ENCODE measurements at regions not wholly inside any gene's neighbourhood (a gene's known extent, or its start where the extent isn't known, plus 50 kb on each side); places are given as distances from the start of the nearest gene placed in this dataset.

DNA sequence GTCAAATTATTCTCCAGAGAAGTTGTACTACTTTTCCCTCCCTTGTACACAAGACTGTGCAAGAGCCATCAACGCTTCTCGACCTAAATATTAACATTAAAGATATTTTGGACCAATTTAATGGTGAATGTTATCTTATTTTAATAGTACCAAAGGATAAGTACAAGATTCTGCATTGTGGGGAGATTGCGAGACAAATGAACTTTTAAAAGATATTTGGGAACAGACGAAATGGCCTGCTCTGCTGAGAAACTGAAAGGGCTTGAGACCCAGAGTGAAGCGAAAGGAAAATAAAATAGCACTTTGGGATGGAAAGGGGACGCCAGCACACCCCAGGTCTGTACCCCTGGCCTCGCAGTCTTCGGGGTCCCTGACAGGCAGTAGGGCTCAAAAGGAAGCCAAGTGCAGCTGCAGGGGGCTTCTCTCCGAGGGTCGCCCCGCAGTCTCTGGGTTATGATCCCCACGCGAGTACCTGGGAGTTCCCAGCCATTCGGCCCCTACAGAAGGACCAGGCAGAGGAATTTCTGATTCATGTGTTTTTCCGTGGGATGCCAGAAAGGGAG is 97.6 kb upstream of the VGLL3 start:
- TF ChIP-seq, protein P1, sequence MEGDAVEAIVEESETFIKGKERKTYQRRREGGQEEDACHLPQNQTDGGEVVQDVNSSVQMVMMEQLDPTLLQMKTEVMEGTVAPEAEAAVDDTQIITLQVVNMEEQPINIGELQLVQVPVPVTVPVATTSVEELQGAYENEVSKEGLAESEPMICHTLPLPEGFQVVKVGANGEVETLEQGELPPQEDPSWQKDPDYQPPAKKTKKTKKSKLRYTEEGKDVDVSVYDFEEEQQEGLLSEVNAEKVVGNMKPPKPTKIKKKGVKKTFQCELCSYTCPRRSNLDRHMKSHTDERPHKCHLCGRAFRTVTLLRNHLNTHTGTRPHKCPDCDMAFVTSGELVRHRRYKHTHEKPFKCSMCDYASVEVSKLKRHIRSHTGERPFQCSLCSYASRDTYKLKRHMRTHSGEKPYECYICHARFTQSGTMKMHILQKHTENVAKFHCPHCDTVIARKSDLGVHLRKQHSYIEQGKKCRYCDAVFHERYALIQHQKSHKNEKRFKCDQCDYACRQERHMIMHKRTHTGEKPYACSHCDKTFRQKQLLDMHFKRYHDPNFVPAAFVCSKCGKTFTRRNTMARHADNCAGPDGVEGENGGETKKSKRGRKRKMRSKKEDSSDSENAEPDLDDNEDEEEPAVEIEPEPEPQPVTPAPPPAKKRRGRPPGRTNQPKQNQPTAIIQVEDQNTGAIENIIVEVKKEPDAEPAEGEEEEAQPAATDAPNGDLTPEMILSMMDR (IDR thresholded peaks at IDR 0.05; ENCODE audit: low read depth, low read length), result no peak
- H3K4me3 ChIP-seq (ENCODE audit: low read depth, low read length), result peak overlapping the region; percentile 58

DNA sequence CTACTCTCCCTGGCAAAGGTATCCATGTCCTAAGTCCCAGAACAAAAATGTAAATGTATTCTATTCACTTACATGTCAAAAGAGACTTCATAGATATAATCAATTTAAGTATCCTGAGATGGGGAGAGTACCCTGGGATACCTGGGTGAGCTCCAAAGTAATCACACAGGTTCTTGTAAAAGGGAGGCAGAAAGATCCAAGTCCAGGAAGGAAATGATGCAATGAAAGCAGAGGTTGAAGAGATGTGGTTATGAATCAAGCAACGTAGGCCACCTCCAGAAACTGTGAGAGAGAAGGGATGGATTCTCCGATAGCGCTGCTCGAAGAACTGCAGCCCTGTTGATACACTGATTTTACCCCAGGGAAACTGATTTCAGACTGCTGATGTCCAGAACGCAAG is 93.9 kb upstream of the VGLL3 start:
- TF ChIP-seq, protein P1 (IDR thresholded peaks at IDR 0.05; ENCODE audit: low read depth, low read length), result no peak
- H3K4me3 ChIP-seq (ENCODE audit: low read depth, low read length), result no peak overlapping the region

DNA sequence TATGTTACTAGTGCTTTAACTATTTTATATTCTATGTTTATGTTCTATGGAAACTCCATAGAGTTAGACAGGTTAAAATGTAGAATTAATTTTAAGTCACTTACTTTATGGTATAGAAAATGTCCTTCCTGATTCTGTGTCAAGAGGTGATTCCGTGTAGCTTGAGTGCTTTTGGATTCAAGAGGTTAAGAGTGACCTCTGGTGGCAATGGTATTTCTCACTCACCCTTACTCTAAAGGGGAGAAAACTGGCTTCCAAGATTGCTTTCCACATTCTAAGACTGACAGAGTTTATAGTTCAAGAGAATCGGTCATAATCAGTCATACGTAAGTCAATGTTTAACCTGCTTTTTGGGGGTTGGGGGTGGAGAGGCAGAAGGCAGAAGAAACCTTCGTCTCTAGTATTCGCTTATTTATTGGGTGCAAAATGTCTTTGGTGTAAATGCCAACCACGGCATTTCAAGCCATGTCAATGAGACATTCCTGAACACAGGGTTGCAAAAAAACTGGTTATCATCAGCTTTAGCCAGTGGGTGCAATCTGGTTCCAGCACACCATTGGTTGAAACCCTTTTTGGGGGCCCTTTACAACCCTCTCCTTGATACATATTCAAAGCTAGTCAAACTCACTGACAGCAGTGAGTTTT is 92.0 kb upstream of the VGLL3 start:
- no peak overlapping the region for H3K4me3 ChIP-seq (ENCODE audit: low read depth, low read length)
- TF ChIP-seq, protein P1 (IDR thresholded peaks at IDR 0.05; ENCODE audit: low read depth, low read length), result peak; percentile 51; the same call in 1 of the 2 replicates

DNA sequence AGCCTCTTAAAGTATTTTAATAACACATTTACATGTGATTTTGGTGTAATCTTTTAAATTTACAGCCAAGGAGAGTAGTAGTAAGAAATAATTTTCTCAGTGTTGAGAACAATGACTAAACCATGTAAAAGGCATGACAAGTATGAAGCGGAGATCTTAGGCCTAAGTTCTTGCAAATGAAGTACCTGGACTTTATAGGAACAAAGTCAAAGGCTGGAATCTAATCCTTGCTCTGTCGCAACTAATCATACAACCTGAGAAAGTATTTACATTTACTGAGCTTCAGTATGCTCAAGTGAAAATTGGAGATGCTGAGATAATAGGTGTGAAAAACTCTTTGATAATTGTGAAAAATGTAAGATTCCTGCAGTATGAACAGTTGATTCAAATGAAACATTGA is 86.4 kb upstream of the VGLL3 start:
- TF ChIP-seq, protein P1 (IDR thresholded peaks at IDR 0.05; ENCODE audit: low read depth, low read length), result no peak
- no peak overlapping the region for H3K4me3 ChIP-seq (ENCODE audit: low read depth, low read length)

DNA sequence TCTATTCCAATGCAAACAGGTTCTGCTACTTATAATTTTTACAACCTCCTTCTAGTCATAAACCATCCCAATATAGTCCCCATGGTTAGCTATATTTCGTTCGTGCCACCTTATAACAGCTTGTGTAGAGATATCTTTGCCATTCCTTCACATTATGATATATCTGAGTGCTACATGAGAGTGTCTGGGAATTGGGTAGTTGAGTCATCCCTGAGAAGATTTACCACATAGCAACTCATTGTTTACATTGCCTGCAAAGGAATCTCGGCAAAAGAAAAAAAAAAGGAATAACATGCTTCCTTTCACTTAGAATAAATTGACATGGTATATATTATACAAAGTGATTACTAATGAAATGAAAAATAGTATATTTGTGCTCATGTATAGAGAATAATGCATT is 86.0 kb upstream of the VGLL3 start:
- no peak overlapping the region for H3K4me3 ChIP-seq (ENCODE audit: low read depth, low read length)
- TF ChIP-seq, protein P1 (IDR thresholded peaks at IDR 0.05; ENCODE audit: low read depth, low read length), result no peak

DNA sequence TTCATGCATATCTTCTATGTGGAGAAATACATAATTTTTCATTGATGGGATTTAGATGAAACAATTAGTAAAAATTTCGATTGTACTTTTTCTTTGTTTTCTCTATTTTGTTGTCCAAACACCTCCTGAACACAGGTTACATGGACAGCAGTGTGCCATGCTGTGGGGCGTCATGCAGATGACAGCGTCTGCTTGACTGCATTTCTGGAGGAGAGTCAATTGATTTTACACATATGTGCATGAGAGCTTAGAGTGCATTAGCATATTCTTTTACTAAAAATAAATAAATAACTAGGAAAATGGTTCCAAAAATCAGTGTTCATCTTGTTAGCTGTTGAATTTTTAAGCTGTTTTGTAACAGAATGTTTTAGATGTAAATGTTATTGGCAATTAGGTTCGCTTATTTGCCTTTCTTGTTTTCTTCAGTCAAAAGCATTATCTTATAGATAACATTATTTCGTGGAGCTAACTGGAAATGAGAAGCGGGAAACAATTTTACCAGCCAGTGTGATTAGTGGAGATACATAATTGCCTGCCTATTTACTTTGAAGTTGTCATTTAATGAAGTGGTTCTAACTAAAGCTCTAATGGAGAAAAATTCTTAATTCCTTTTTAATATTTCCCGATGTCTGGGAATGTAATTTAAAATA is 82.7 kb upstream of the VGLL3 start:
- TF ChIP-seq, protein P1 (IDR thresholded peaks at IDR 0.05; ENCODE audit: low read depth, low read length), result no peak
- H3K4me3 ChIP-seq (ENCODE audit: low read depth, low read length), result no peak overlapping the region

DNA sequence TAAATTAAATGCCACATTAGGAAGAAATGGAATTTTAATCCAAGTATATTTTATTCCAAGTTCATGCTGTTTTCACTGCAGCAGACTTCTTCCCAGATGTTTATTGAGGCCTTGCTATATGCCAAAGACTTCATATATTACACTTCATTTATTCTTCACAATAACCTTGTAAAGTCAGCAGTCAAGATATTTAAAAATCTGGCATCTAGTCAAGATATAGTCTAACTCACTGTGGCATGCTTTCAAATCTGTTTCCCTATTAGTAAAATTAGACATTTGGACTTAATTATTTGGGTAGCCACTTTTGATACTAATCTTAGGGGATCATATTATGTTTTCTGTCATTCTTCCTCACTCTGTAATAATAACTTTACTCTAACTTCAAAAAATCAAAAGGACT is 81.5 kb upstream of the VGLL3 start:
- TF ChIP-seq, protein P1 (IDR thresholded peaks at IDR 0.05; ENCODE audit: low read depth, low read length), result no peak
- H3K4me3 ChIP-seq (ENCODE audit: low read depth, low read length), result no peak overlapping the region
